Ascending aorta (tissue), 2 donors: ENCODE measurements at regions not wholly inside any gene's neighbourhood (a gene's known extent, or its start where the extent isn't known, plus 50 kb on each side); places are given as distances from the start of the nearest gene placed in this dataset.

ENCODE experiments used
- DNase-seq, 2 donors: peaks; one replicate each; pipeline ENCODE4 v3.0.0-alpha.2; 2019; ENCODE audit warnings: low spot score in 2 of 2
- H3K27ac ChIP-seq, 2 donors: fragments of 200-600 bp; sonication (generic); one replicate each; pipeline ENCODE4 v1.5.1; 2016 to 2017; ENCODE audit warnings: mild to moderate bottlenecking in 1 of 2
- H3K27me3 ChIP-seq: fragments of 200-600 bp; sonication (generic); one replicate; pipeline ENCODE4 v1.5.1; 2017
- H3K36me3 ChIP-seq, 2 donors: fragments of 200-600 bp; sonication (generic); one replicate each; pipeline ENCODE4 v1.5.1; 2016
- H3K4me1 ChIP-seq, 2 donors: fragments of 200-600 bp; sonication (generic); one replicate each; pipeline ENCODE4 v1.5.1; 2016 to 2017; ENCODE audit warnings: mild to moderate bottlenecking in 1 of 2
- H3K4me3 ChIP-seq, 2 donors: fragments of 200-600 bp; sonication (generic); one replicate each; pipeline ENCODE4 v1.5.1; 2016 to 2017; ENCODE audit warnings: mild to moderate bottlenecking in 1 of 2
- H3K9me3 ChIP-seq, 2 donors: fragments of 200-600 bp; sonication (generic); one replicate each; pipeline ENCODE4 v1.5.1; 2016
- intact Hi-C: fragments of 100-400 bp; cut with DNase I; formaldehyde crosslinking; loops from one replicate; pipeline ENCODE4 v1.15.1; 2023
- TF ChIP-seq, protein P1 (sequence below), 3 experiments: fragments of 200-600 bp in 2 of 3; fragments of 450-650 bp in 1 of 3; sonication (generic) in 2 of 3; IDR thresholded peaks; one replicate each; pipeline ENCODE4 v1.5.1; 2016 to 2019; ENCODE audit warnings: antibody characterized with exemption in 3 of 3, mild to moderate bottlenecking in 1 of 3, moderate library complexity in 1 of 3

GRCh38 chr2:225282858-225283710 is 116.4 kb upstream of the NYAP2 start:
- intact Hi-C loops: no loop called here
- DNase-seq: no peak
- TF ChIP-seq, protein P1, sequence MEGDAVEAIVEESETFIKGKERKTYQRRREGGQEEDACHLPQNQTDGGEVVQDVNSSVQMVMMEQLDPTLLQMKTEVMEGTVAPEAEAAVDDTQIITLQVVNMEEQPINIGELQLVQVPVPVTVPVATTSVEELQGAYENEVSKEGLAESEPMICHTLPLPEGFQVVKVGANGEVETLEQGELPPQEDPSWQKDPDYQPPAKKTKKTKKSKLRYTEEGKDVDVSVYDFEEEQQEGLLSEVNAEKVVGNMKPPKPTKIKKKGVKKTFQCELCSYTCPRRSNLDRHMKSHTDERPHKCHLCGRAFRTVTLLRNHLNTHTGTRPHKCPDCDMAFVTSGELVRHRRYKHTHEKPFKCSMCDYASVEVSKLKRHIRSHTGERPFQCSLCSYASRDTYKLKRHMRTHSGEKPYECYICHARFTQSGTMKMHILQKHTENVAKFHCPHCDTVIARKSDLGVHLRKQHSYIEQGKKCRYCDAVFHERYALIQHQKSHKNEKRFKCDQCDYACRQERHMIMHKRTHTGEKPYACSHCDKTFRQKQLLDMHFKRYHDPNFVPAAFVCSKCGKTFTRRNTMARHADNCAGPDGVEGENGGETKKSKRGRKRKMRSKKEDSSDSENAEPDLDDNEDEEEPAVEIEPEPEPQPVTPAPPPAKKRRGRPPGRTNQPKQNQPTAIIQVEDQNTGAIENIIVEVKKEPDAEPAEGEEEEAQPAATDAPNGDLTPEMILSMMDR (IDR thresholded peaks at IDR 0.05): peak in 2 of 3 experiments; percentile 15 to 30
- Histone ChIP-seq H3K27me3 (no peaks in the 10 kb centered on the region), H3K27ac (no peak overlapping the region), H3K4me1 (no peaks in the 10 kb centered on the region), H3K4me3 (no peak overlapping the region), H3K36me3 (no peaks in the 10 kb centered on the region), H3K9me3 (no peaks in the 10 kb centered on the region)

DNA sequence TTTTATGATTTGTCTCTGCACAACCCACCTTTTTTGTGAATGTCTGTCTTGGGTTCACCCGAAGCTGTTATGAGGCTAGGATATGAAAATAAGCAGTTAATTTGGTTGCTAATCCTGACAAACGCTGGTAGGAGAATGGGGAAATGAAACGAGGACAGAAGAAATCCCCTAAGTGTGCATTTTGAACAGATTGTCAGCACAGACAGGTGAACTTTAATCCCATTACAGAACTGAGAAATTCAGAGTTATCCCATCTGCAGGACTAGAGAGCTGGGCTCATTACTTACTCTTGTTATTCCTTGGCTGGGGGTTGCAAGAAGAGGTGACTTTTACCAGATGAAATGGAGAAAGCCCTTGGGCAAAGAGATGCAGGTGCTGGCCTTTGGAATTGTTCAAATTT is 123.3 kb upstream of the NYAP2 start:
- Histone ChIP-seq H3K4me3 (no peak overlapping the region), H3K27me3 (no peaks in the 10 kb centered on the region), H3K36me3 (no peaks in the 10 kb centered on the region), H3K9me3 (peaks cover 0 to 6% of the 10 kb centered on the region in 2 donors), H3K27ac (no peak overlapping the region), H3K4me1 (no peaks in the 10 kb centered on the region)
- intact Hi-C loops: no loop called here
- DNase-seq: no peak
- TF ChIP-seq, protein P1 (IDR thresholded peaks at IDR 0.05): no peak

GRCh38 chr2:225275443-225275842 is 124.1 kb upstream of the NYAP2 start:
- no peaks in the 10 kb centered on the region for H3K27me3 ChIP-seq
- TF ChIP-seq, protein P1 (IDR thresholded peaks at IDR 0.05): no peak
- intact Hi-C loops: no loop called here
- no peak overlapping the region for H3K27ac ChIP-seq
- no peak overlapping the region for H3K4me3 ChIP-seq
- no peaks in the 10 kb centered on the region for H3K4me1 ChIP-seq
- peaks cover 0 to 6% of the 10 kb centered on the region in 2 donors for H3K9me3 ChIP-seq
- DNase-seq: no peak
- H3K36me3 ChIP-seq: no peaks in the 10 kb centered on the region

GRCh38 chr2:225274751-225275150 is 124.8 kb upstream of the NYAP2 start:
- TF ChIP-seq, protein P1 (IDR thresholded peaks at IDR 0.05): no peak
- H3K27ac ChIP-seq: no peak overlapping the region
- H3K4me3 ChIP-seq: no peak overlapping the region
- no peaks in the 10 kb centered on the region for H3K36me3 ChIP-seq
- no peak for DNase-seq
- no peaks in the 10 kb centered on the region for H3K4me1 ChIP-seq
- H3K9me3 ChIP-seq: peaks cover 0 to 6% of the 10 kb centered on the region in 2 donors
- intact Hi-C loops: no loop called here
- H3K27me3 ChIP-seq: no peaks in the 10 kb centered on the region

GRCh38 chr2:225272173-225272572 is 127.3 kb upstream of the NYAP2 start:
- H3K27me3 ChIP-seq: no peaks in the 10 kb centered on the region
- H3K27ac ChIP-seq: no peak overlapping the region
- H3K4me1 ChIP-seq: no peaks in the 10 kb centered on the region
- DNase-seq: no peak
- no peak overlapping the region for H3K4me3 ChIP-seq
- H3K9me3 ChIP-seq: no peaks in the 10 kb centered on the region
- no peaks in the 10 kb centered on the region for H3K36me3 ChIP-seq
- intact Hi-C loops: no loop called here
- TF ChIP-seq, protein P1 (IDR thresholded peaks at IDR 0.05): no peak
